ENCODE measurements at regions not wholly inside any gene's neighbourhood (a gene's known extent, or its start where the extent isn't known, plus 50 kb on each side); places are given as distances from the start of the nearest gene placed in this dataset.
A peak's percentile ranks its signal among the peaks of the same experiment; 100 is the strongest.

- no peak for TF ChIP-seq CTCF (IDR thresholded peaks at IDR 0.05)
- no peaks in the 10 kb centered on the region for H3K4me1 ChIP-seq
- H3K9ac ChIP-seq = no peak overlapping the region
- H3K36me3 ChIP-seq (ENCODE audit: control insufficient read depth, insufficient read depth, low read length) = no peaks in the 10 kb centered on the region
- no peaks in the 10 kb centered on the region for H3K9me3 ChIP-seq (ENCODE audit: control insufficient read depth, low read length)
- H3K27me3 ChIP-seq (ENCODE audit: control insufficient read depth, insufficient read depth, low read length) = no peaks in the 10 kb centered on the region
- H3K4me3 ChIP-seq (ENCODE audit: low read depth, low read length) = no peak overlapping the region
- H3K79me2 ChIP-seq = no peaks in the 10 kb centered on the region
- H3K4me2 ChIP-seq (ENCODE audit: low read length) = no peak overlapping the region
- no peak overlapping the region for H3K27ac ChIP-seq
- H2AFZ ChIP-seq = no peak overlapping the region
Measured at GRCh38 chr11:69983571-69983877, 94.6 kb upstream of the ANO1 start.

DNA sequence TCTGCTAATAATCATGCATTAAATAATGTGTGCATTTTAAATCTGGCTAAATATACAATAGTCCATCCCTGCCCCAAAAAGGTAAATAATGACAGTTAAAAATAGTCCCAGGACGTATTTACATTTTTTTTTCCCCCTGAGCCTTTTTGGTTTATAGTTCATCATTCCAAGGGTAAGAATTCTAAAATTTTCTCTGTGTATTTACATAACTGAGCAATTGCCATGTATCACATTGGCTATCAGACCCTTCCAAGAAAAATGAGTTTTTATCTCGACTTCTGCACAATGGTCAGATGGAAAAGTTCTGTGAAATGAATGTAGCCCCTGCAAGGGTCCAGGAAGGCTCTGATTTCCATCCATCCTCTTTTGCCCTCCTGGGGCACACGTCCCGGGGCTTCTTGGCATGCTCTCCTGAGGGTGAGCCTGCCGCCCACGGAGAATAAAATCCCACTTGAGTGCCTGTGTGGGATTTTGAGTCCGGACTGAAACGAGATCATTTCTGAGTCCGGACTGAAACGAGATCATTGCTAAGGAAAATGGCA lies 94.1 kb upstream of the ANO1 start:
- H3K9me3 ChIP-seq (ENCODE audit: control insufficient read depth, low read length) = no peaks in the 10 kb centered on the region
- no peak overlapping the region for H3K4me2 ChIP-seq (ENCODE audit: low read length)
- H3K79me2 ChIP-seq = no peaks in the 10 kb centered on the region
- H3K4me3 ChIP-seq (ENCODE audit: low read depth, low read length) = no peak overlapping the region
- H3K4me1 ChIP-seq = no peaks in the 10 kb centered on the region
- H3K9ac ChIP-seq = no peak overlapping the region
- H3K27ac ChIP-seq = no peak overlapping the region
- H2AFZ ChIP-seq = no peak overlapping the region
- no peaks in the 10 kb centered on the region for H3K27me3 ChIP-seq (ENCODE audit: control insufficient read depth, insufficient read depth, low read length)
- no peak for TF ChIP-seq CTCF (IDR thresholded peaks at IDR 0.05)
- no peaks in the 10 kb centered on the region for H3K36me3 ChIP-seq (ENCODE audit: control insufficient read depth, insufficient read depth, low read length)

GRCh38 chr11:69984457-69985261 lies 93.5 kb upstream of the ANO1 start:
- H3K4me3 ChIP-seq (ENCODE audit: low read depth, low read length) = no peak overlapping the region
- no peak overlapping the region for H3K9ac ChIP-seq
- no peak overlapping the region for H2AFZ ChIP-seq
- H3K36me3 ChIP-seq (ENCODE audit: control insufficient read depth, insufficient read depth, low read length) = no peaks in the 10 kb centered on the region
- no peaks in the 10 kb centered on the region for H3K9me3 ChIP-seq (ENCODE audit: control insufficient read depth, low read length)
- H3K27me3 ChIP-seq (ENCODE audit: control insufficient read depth, insufficient read depth, low read length) = no peaks in the 10 kb centered on the region
- H3K4me2 ChIP-seq (ENCODE audit: low read length) = no peak overlapping the region
- H3K27ac ChIP-seq = no peak overlapping the region
- H3K79me2 ChIP-seq = no peaks in the 10 kb centered on the region
- no peak for TF ChIP-seq CTCF (IDR thresholded peaks at IDR 0.05)
- H3K4me1 ChIP-seq = no peaks in the 10 kb centered on the region

GRCh38 chr11:69985331-69985640 lies 92.8 kb upstream of the ANO1 start:
- Histone ChIP-seq H3K4me2 (ENCODE audit: low read length) (peak overlapping the region; percentile 80), H2AFZ (peak overlapping the region; percentile 76), H3K9me3 (ENCODE audit: control insufficient read depth, low read length) (no peaks in the 10 kb centered on the region), H3K27ac (no peak overlapping the region), H3K4me1 (no peaks in the 10 kb centered on the region), H3K79me2 (no peaks in the 10 kb centered on the region), H3K36me3 (ENCODE audit: control insufficient read depth, insufficient read depth, low read length) (no peaks in the 10 kb centered on the region), H3K4me3 (ENCODE audit: low read depth, low read length) (peak overlapping the region; percentile 62), H3K9ac (no peak overlapping the region), H3K27me3 (ENCODE audit: control insufficient read depth, insufficient read depth, low read length) (no peaks in the 10 kb centered on the region)
- no peak for TF ChIP-seq CTCF (IDR thresholded peaks at IDR 0.05)

Measured in parathyroid adenoma (tissue), 2 donors.